HG03135 (cell line): ENCODE measurements at regions not wholly inside any gene's neighbourhood (a gene's known extent, or its start where the extent isn't known, plus 50 kb on each side); places are given as distances from the start of the nearest gene placed in this dataset.

Experiments
- ATAC-seq: cut with Tn5 transposase; IDR thresholded peaks from one replicate; pipeline ENCODE4 v1.9.1; 2021; ENCODE audit warnings: mild to moderate bottlenecking, moderate library complexity; ENCODE audit not compliant: unreplicated experiment

DNA sequence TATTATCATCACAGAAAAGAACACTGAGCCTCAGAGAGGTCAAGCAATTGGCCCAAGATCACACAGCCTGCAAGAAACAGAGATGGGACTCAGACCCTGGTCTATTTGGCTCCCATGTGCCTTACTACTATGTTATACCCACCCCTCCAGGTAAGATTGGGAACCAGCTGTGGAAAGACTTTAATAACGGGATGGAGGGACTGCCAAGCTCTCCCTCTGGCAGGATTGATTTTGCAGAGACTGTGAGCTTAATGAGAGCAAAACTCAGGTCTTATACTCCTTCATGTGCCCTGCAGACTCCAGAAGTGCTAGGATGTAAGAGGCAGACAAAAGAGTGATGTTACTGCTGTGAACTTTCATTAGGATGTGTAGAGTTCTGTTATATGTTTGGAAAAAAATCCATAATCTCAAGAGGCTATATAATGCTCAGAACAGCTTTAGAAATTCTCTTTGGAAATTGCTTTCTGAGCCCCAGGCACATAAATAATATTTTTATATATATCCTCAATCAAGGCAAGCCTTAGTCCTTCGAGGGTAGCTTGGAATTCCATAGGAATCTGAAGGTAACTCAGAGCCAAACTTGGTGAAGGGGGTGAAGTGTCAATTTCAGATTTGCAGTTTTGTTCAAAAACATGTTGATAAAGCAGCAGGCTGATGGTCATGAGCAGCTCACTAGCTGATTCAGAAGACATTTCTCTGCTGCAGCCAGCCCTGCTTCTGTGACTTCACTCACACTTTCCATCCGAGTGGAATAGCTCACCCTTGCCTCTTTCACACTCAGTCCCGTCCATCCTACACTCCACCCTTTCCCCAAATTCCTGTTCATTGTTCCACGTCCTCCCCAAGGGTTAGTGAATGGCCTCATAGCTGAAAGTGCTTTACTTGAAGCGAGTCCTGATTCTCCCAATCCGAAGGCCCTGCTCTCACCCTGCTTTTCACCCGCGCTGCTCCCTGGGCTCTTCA is 188.8 kb downstream of the SNX19 start:
- ATAC-seq, result no peak

DNA sequence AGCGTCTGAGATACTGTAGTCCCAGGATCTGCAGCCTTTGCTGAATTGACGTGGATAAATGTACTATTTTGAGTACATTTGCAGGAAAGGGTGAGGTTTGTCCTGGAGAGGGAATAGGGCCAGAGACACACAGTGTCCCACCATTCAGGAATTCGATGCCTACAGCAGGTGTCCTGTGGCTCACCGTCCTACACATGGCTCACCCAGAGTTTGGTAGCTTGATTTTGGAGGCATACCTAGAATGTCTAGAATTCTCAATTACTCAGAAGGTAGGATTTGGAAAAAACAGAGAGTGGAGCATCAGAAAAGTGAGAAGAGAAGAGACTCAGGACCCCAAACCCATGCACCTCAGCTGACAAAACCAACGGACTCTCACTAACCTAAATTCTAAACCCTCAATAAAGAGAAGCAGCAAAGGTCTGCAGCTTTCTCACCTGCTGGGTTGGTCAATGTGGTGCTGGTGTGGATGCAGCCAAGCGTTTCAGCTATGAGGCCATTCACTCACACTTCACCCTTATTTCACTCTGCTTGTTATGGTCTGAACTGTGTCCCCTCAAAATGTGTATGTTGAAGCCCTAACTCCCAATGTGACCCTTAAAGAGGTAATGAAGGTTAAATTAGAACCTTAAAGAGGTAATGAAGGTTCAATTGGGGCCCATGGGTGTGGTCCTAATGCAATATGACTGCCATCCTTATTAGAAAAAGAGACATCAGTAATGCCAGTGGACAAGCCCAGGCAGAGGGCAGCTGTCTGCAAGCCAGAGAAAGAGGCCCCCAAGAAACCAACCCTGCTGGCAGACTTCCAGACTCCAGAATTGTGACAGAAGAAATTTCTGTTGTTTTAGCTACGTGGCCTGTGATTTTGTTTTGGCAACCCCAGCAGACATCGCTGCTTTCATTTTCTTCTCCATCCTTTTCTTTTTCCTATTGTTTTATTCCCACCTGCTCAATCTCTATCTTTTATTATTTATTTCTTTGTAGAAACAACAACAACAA is 187.8 kb downstream of the SNX19 start:
- ATAC-seq, result no peak

DNA sequence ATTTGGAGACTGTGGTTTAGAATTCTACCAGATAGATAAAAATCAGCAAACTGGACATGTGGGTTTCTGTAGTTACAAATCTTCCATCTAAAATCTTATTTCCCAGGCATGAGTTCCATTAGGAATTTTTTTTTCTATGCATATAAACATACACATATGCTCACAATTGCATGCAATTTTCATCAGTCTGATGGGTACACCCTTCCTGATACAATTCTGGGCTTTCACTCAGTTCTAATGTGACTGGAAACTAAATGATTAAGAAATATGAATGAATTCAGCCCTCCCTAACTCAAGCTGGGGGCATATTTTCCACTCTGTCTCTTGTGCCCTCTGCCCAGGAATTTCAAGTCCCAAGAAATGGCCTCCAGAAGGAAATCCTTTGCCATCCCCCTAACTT is 187.1 kb downstream of the SNX19 start:
- no peak for ATAC-seq

DNA sequence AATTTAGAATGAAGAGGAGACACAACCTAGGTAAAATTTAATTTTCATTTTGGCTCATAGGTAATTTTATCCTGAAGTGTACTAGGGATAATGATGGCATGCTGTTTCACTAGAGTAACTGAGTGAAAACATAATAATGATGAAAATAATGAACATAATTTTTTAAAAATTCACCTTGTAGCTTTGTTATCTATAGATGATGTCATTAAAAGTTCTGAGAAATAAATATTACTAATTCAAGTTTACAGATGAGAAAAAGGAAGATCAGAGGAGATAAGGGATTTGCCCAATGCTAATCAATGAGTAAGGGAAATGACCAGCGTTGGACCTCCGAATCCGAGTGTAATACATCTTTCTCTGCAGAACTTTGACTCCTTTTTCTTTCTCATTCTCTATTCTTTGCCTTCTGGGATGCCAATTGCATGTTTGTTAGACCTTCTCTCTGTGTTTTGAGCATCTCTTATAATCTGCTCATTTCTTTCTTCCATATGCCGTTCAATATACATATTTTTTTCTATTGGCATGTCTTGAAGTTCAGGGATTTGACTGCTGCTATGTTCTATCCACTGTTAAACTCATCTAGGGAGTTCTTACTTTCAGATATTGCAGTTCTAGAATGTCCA is 186.5 kb downstream of the SNX19 start:
- no peak for ATAC-seq

DNA sequence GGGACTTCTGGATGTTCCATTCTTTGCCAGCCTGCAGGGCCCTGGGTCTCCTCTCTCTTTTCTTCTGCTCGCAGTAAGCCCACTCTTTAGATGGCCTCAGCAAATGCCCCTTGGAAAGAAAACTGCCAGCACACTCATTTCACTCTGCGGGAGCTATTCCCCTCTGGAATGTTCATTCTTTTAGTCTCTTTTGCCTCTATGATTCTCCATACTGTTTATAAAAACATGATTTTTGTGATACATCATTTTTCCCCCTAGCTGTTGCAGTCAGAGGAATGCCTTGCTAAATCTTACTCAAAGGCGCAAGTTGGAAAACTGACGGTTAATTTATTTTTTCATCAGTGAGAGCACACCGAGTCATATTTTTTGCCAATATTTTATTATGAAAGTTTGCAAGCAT is 184.9 kb downstream of the SNX19 start:
- no peak for ATAC-seq

DNA sequence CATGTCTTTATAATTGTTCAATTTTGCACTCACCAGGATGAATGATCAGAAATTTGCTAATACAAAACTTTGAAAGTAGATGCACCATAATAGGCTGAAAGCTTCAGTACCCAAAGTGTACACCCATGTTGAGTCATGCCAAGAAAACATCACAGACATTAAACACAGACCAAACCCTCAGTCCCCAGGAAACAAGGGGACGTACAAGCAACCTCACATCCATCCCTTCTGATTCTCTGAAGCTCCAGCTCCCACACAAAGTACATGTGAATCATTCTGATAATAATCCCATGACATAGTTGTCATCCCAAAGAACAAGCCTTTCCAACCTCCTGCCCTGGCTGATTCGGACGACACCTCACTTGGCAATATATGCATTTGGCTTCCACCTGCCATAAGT is 183.8 kb downstream of the SNX19 start:
- ATAC-seq, result no peak

DNA sequence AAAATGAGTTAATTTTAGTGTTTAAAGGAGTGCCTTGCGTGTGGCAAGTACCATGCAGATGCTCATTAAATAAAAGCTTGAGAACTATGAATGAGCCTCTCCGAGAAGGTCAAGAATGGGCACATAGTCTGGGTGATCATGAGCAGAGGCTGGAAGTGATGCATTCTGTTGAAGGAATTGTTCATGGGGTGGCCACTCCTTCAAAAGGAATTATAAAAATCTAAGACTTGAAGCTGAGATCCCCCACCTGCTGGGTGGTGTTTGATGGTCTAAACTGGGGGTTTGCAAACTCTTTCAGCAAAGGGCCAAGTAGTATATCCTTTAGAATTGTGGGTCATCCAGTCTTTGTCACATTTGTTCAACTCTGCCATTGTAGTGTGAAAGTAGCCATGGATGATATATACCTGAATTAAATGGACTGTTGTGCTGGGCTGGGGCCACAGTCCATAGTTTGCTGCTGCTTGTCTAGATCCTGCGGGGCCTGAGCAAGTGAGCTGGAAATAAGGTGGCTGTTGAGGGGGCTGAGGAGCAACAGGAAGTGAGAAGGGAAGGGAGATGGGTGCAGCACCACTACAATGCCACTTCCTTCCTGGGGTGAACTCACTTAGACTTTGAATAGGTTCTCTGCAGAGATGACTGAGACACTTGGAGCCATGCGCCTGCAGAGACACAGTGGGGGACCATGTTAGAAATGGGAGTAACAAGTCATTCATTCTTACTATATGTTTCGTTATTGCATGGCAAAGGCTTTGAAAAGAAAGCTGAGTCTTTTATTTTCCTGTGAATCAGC is 179.0 kb downstream of the SNX19 start:
- ATAC-seq, result no peak

DNA sequence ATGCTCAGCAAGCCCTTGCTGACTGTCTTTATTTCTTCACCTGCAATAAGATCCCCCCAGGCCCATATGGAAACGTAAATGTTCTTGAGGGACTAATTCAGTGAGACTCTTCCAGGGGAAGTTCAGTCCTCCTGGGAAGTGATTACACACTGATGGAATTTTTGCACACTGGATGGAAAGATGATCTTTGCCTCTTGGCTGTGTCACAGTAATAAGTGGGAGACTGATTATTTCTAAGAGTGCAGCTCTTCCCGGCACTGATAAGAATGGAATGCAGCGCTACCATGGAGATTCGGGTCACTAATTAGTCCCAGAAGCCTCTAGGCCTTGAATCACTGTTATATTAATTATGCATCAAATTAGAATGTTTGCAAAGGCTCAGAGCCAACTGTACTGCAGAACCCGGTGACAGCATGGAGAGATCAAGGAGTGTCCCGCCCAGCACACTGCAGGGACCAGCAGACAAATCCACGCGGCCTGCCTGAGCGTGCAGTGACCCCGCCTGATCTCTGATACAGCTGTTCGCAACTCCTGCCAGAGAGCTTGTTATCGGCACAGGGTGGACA is 178.3 kb downstream of the SNX19 start:
- ATAC-seq, result no peak

DNA sequence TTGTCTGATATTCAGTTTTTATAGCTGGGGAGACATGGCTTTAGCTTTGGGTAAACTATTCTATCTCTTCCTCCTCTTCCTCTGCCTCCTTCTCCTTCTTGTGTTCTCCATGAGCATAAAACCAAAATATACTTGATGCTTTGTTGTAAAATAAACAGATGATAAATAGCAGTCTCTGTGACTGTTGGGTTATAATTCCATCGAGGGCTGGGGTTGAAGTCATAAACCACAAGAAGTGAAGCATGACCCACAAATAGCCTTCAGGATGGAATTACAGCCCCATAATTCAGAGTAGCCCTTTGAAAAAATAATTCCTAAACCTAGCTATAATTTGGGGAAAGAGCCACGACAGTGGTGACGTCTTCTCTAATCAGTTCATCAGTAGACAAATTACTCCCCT is 177.7 kb downstream of the SNX19 start:
- no peak for ATAC-seq

DNA sequence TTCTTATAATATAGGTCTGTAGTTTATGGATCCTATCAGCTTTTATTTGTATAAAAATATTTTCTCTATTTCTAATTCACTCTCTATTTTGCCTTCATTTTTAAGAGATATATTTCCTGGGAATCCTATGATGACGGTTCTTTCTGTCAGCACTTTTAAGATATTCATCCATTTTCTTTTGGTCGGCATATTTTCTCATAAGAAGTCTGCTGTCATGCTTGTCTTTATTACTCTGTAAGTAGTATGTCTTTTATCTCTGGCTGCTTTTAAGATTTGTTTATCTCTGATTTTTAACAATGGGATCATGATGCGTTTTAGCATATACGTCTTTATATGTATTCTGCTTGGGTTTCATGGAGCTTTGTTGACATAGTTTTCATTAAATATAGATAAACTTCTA is 175.5 kb downstream of the SNX19 start:
- no peak for ATAC-seq

DNA sequence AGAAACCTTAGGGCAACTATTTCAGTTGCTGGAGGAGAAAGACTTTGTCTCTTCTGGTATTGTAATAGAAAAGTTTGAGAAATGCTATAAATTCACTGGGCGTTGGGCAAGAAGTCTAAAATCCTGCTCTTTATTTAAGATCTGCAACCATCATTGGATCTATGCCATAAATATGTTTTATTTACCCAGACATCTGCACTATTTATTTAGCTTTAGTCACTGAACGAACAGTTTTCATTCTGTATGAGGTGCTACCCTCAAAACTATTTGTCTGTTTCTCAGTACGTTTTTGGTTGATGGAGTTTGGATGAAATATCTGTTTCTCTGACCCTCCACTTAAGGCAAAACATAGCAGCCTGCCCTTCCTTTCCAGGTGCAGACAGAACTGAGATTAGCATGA is 171.5 kb downstream of the SNX19 start:
- ATAC-seq, result no peak

DNA sequence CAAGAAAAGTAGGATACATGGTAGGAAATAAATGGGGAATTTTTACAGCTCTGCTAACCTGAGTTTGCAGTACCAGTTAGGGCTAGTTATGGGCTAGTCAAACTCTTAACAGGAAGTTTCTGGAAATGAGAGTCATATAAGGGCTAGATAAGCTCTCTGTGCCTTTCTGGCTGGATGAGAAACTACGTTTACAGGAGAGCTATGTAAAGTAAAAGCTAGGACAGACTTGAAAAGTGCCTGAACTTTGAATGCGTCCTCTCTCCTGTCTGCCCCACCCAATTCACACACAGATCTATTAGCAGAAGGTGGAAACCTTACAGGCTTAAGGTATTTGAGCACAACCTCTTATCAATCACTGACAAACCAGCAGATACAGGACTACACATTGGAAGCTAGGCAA is 167.1 kb downstream of the SNX19 start:
- ATAC-seq, result no peak

DNA sequence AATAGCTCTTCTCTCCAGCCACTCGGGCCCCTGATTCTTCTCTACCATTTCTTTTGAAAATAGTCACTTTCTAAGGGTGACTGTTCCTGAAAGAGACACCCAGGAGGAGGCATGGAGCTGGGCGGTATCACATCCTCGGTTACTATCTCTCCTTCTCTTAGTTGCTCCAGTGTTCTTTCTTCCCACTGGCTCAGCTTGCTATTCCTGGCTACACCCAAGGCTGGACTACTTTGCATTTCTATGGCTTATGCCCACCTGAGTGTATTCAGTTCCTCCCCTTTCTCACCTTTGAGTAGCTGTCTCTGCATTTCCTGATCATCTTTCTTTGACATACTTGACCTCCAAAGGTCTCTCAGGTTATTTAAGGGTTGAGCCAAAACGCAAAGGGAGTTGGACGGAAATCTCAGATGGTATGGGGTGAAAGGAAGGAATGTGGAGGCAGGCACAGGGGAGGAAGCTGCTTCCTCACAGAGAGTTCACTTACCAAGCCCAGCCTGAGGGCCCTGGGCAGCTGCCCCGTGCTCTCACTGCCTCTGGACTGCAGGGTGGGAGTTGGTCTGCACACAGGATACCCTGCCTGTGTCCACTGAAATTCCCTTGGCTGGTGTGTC is 155.7 kb downstream of the SNX19 start:
- ATAC-seq, result no peak

DNA sequence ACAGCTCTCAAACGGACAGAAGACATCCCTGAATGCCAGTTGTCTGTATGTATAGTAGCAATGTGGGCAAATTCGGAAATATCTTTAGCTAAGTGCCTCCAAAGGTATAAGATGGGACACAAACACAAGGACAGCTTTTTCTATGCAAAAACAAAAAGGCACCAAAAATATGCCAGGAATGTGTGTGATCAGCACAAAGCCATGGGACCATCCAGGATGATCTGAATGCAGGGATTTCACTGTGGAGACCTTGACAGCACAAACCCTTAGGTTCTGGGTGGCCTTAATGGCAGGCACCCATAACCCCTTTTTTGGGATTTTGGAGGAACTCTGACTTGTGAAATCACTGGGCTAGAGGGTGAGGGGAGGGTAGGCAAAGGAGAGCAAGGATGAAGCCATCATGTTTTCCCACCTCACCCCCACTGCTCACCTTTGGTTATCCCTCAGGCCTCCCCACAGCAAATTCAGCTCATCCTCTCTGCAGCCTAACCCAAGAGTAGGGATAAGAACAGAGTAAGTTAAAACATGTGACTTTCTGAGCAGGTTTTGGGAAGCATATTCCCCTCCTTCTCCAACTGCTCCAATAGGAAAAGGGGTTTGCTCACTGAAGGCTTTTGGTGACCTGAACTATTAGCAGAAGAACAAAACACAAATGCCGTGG is 154.6 kb downstream of the SNX19 start:
- no peak for ATAC-seq

DNA sequence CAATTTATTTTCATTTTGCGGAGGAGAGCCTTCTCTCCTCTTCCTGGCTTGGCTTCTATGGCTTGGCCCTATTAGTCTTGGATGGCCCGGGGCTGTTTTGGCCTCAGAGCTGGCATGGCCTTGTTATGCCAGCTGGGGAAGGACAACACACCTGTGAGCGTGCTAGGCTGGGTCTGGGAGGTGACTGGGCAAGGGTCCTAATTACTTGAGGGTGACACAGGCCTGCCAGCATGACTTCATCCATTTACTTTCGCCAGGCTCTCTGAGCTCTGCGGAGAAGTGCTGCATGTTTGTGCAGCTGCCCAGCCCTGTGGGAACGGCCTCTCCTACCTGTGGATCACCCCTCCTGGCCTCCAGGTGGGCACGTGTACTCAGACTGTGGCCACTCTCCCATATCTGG is 153.6 kb downstream of the SNX19 start:
- no peak for ATAC-seq

DNA sequence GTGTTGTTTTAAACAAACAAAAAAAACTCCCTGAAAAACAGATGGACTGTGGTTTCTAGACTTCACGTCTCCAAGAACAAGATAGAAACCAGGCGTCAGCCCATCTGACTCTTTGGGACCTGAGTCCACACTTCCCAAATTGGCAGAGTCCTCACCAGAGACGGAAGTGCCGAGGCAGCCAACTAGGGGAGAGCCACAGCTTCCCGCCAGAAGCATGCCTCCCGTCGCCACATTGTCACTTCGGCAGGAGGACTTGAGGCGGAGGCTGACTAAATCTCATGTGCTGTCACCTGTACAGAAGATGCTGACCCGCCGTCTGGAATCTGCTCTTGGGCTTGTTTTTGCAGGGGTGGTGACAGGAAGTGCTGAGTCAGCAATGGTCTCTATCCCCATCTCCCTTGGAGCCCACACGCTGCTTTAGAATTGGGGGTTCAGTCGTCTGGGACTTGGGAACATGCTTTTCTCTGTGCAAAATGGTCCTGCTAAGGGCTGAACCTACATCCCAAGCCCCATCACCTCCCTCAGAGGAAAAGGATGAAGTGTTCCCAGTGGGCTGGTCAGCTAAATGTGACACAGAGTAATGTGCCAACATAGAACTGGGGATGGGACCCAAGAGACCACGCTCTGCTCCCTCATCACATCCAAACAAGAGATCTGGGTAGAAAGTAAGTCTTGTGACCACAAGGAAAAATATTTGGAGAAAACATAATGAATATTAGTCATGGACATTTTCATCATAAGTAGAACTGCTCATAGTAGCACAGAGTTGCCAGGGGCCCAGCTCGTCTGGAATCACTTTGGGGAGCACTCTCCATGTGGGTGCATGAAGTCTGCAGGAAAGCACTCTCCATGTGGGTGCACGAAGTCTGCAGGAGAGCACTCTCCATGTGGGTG is 152.9 kb downstream of the SNX19 start:
- no peak for ATAC-seq

DNA sequence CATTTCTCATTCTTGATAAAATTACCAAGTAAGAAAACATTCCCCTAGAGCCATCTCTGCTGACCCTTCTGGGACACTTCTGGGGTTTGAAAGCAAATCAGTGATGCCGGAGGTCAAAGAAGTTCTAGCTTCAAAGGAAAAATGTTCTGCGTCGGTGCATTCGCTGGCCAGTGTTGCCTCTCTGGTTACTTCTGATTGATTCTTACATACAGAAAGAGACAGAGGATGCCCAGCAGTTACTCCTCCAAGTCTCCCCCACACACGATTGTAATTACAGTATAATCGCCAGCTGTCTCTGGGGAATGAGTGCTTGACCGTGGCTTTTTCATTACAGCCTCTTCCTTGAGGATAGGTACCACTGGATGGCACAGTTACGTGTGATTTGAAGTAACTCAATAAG is 150.9 kb downstream of the SNX19 start:
- no peak for ATAC-seq
